NOMO-1 treated with dmso at 0.1 percent for 144 hours (cell line): ENCODE measurements at regions not wholly inside any gene's neighbourhood (a gene's known extent, or its start where the extent isn't known, plus 50 kb on each side); places are given as distances from the start of the nearest gene placed in this dataset.

ENCODE experiments used
- DNase-seq: peaks from one replicate; lab custom pipeline; 2025; ENCODE audit not compliant: unreplicated experiment; lab: John Stamatoyannopoulos, UW

- no peak for DNase-seq
Measured at GRCh38 chr12:115243933-115244628, 560.1 kb upstream of the TBX3 start.

GRCh38 chr12:115240251-115240650 is 556.3 kb upstream of the TBX3 start:
- no peak for DNase-seq

- DNase-seq, result no peak
Measured at GRCh38 chr12:115235880-115236279, 551.9 kb upstream of the TBX3 start.

- DNase-seq, result no peak
Measured at GRCh38 chr12:115233891-115234543, 550.0 kb upstream of the TBX3 start.

- DNase-seq, result no peak
Measured at GRCh38 chr12:115232455-115233156, 548.6 kb upstream of the TBX3 start.

- no peak for DNase-seq
Measured at GRCh38 chr12:115230606-115231005, 546.6 kb upstream of the TBX3 start.

- no peak for DNase-seq
Measured at GRCh38 chr12:115229517-115229916, 545.5 kb upstream of the TBX3 start.

GRCh38 chr12:115228434-115228833 is 544.5 kb upstream of the TBX3 start:
- DNase-seq, result no peak

- no peak for DNase-seq
Measured at GRCh38 chr12:115227137-115227615, 543.2 kb upstream of the TBX3 start.

GRCh38 chr12:115225845-115226244 is 541.9 kb upstream of the TBX3 start:
- DNase-seq, result no peak

GRCh38 chr12:115223991-115224390 is 540.0 kb upstream of the TBX3 start:
- no peak for DNase-seq

GRCh38 chr12:115223322-115223721 is 539.3 kb upstream of the TBX3 start:
- no peak for DNase-seq

- DNase-seq, result no peak
Measured at GRCh38 chr12:115222220-115222619, 538.2 kb upstream of the TBX3 start.

- no peak for DNase-seq
Measured at GRCh38 chr12:115216301-115216700, 532.3 kb upstream of the TBX3 start.

GRCh38 chr12:115215544-115215943 is 531.6 kb upstream of the TBX3 start:
- DNase-seq, result no peak

GRCh38 chr12:115213538-115214016 is 529.6 kb upstream of the TBX3 start:
- DNase-seq, result no peak

GRCh38 chr12:115213118-115213517 is 529.1 kb upstream of the TBX3 start:
- DNase-seq, result no peak

- no peak for DNase-seq
Measured at GRCh38 chr12:115212356-115212755, 528.4 kb upstream of the TBX3 start.

GRCh38 chr12:115210533-115211252 is 526.7 kb upstream of the TBX3 start:
- DNase-seq, result no peak

GRCh38 chr12:115209230-115209629 is 525.3 kb upstream of the TBX3 start:
- no peak for DNase-seq

- DNase-seq, result no peak
Measured at GRCh38 chr12:115208098-115208497, 524.1 kb upstream of the TBX3 start.
